Liver (tissue), 7 donors: ENCODE measurements at regions not wholly inside any gene's neighbourhood (a gene's known extent, or its start where the extent isn't known, plus 50 kb on each side); places are given as distances from the start of the nearest gene placed in this dataset.

Source experiments
- DNase-seq: peaks from one replicate; pipeline ENCODE4 v3.0.0-alpha.2; 2017; ENCODE audit warnings: low spot score
- H3K27ac ChIP-seq, 2 donors: one replicate each; pipeline ENCODE4 v1.7.0; 2013; ENCODE audit warnings: inconsistent platforms in 2 of 2, low read length in 2 of 2, control low read depth in 1 of 2, low read depth in 1 of 2, mild to moderate bottlenecking in 1 of 2
- H3K27me3 ChIP-seq, 4 donors: one replicate each; pipeline versions ENCODE4 v1.6.1 to v1.7.0; 2013; ENCODE audit warnings: low read length in 3 of 4, inconsistent platforms in 1 of 4, mild to moderate bottlenecking in 1 of 4, moderate library complexity in 1 of 4; ENCODE audit not compliant: control insufficient read depth in 4 of 4, insufficient read depth in 4 of 4
- H3K36me3 ChIP-seq, 4 donors: one replicate each; pipeline versions ENCODE4 v1.6.1 to v1.7.0; 2013; ENCODE audit warnings: low read length in 3 of 4, mild to moderate bottlenecking in 3 of 4, low read depth in 1 of 4, moderate library complexity in 1 of 4; ENCODE audit not compliant: control insufficient read depth in 4 of 4, insufficient read depth in 3 of 4
- H3K4me1 ChIP-seq, 4 donors: one replicate each; pipeline versions ENCODE4 v1.6.1 to v1.7.0; 2013; ENCODE audit warnings: low read length in 3 of 4, mild to moderate bottlenecking in 3 of 4, moderate library complexity in 1 of 4; ENCODE audit not compliant: control insufficient read depth in 4 of 4, insufficient read depth in 4 of 4
- H3K4me3 ChIP-seq, 3 donors: one replicate each; pipeline versions ENCODE4 v1.6.1 to v1.7.0; 2013; ENCODE audit warnings: low read length in 3 of 3, control low read depth in 1 of 3, low read depth in 1 of 3, mild to moderate bottlenecking in 1 of 3
- H3K9ac ChIP-seq, 2 donors: one replicate each; pipeline ENCODE4 v1.7.0; 2013; ENCODE audit warnings: low read length in 2 of 2, mild to moderate bottlenecking in 2 of 2, moderate library complexity in 2 of 2, control low read depth in 1 of 2, low read depth in 1 of 2
- H3K9me3 ChIP-seq, 4 donors: one replicate each; pipeline versions ENCODE4 v1.6.1 to v1.7.0; 2013; ENCODE audit warnings: low read length in 3 of 4; ENCODE audit not compliant: control insufficient read depth in 4 of 4
- EGR1 ChIP-seq, 2 donors: IDR thresholded peaks; 2 replicates each; pipeline ENCODE4 v1.6.1; 2016 to 2018; ENCODE audit warnings: antibody characterized with exemption in 2 of 2, low read depth in 2 of 2
- FOXA1 ChIP-seq: IDR thresholded peaks from 2 replicates; pipeline ENCODE4 v1.6.1; 2016; ENCODE audit warnings: antibody characterized with exemption
- FOXA2 ChIP-seq: IDR thresholded peaks from 2 replicates; pipeline ENCODE4 v1.6.1; 2016; ENCODE audit warnings: antibody characterized with exemption
- GABPA ChIP-seq, 2 donors: IDR thresholded peaks in 1 of 2; conservative IDR thresholded peaks in 1 of 2; 2 replicates each; pipeline ENCODE4 v1.6.1; 2016; ENCODE audit warnings: antibody characterized with exemption in 2 of 2, mild to moderate bottlenecking in 1 of 2, moderate library complexity in 1 of 2
- HNF4A ChIP-seq, 2 donors: conservative IDR thresholded peaks; 2 replicates each; pipeline ENCODE4 v1.6.1; 2016; ENCODE audit warnings: antibody characterized with exemption in 2 of 2, mild to moderate bottlenecking in 2 of 2
- MAX ChIP-seq: IDR thresholded peaks from 2 replicates; pipeline ENCODE4 v1.6.1; 2016; ENCODE audit warnings: antibody characterized with exemption
- RAD21 ChIP-seq, 2 donors: IDR thresholded peaks; 2 replicates each; pipeline ENCODE4 v1.6.1; 2016; ENCODE audit warnings: antibody characterized with exemption in 2 of 2, mild to moderate bottlenecking in 2 of 2
- REST ChIP-seq: IDR thresholded peaks from 2 replicates; pipeline ENCODE4 v1.6.1; 2016; ENCODE audit warnings: antibody characterized with exemption, mild to moderate bottlenecking
- RXRA ChIP-seq, 2 donors: IDR thresholded peaks; 2 replicates each; pipeline ENCODE4 v1.6.1; 2017 to 2018; ENCODE audit warnings: antibody characterized with exemption in 2 of 2, mild to moderate bottlenecking in 1 of 2
- TAF1 ChIP-seq: conservative IDR thresholded peaks from 2 replicates; pipeline ENCODE4 v1.6.1; 2016; ENCODE audit warnings: antibody characterized with exemption, mild to moderate bottlenecking
- YY1 ChIP-seq: IDR thresholded peaks from 2 replicates; pipeline ENCODE4 v1.6.1; 2016; ENCODE audit warnings: antibody characterized with exemption, mild to moderate bottlenecking
- ZBTB33 ChIP-seq: IDR thresholded peaks from 2 replicates; pipeline ENCODE4 v1.6.1; 2016; ENCODE audit warnings: antibody characterized with exemption
- WGBS: extraction: QIAGEN DNeasy Blood & Tissue Kit; methylation state at CpG from one replicate; pipeline ENCODE4 v1.1.7; 2013; 5-methylcytosine and 5-hydroxymethylcytosine counted together
- donor health status: healthy.
- donor health status: healthy.
- donor health status: healthy.
- donor health status: healthy.

- Histone ChIP-seq H3K36me3 (no peaks in the 10 kb centered on the region), H3K27ac (no peak overlapping the region), H3K27me3 (peaks cover 0 to 4% (median 0%) of the 10 kb centered on the region in 4 donors), H3K9ac (no peak overlapping the region), H3K4me1 (no peaks in the 10 kb centered on the region), H3K4me3 (no peak overlapping the region), H3K9me3 (no peaks in the 10 kb centered on the region)
- 54% methylated on average over 5 of the region's 5 CpGs for WGBS
- DNase-seq = no peak
- TF ChIP-seq GABPA (IDR thresholded peaks at IDR 0.05 in 1 of 2, conservative IDR thresholded peaks at IDR 0.05 in 1 of 2) (no peak), MAX (no peak)
These were observed 276.0 kb downstream of the DMAC1 start for GRCh38 chr9:7523426-7524043.

- Histone ChIP-seq H3K4me1 (no peaks in the 10 kb centered on the region), H3K27ac (no peak overlapping the region), H3K4me3 (no peak overlapping the region), H3K9me3 (no peaks in the 10 kb centered on the region), H3K27me3 (peaks cover 0 to 6% (median 0%) of the 10 kb centered on the region in 4 donors), H3K36me3 (no peaks in the 10 kb centered on the region), H3K9ac (no peak overlapping the region)
- WGBS = 69% methylated on average over 5 of the region's 5 CpGs
- TF ChIP-seq FOXA2 = no peak
- TF ChIP-seq MAX = no peak
- TF ChIP-seq EGR1 (IDR thresholded peaks at IDR 0.05; ENCODE audit: low read depth in 2 of 2) = no peak
- TF ChIP-seq REST = no peak
- no peak for DNase-seq
These were observed 279.2 kb downstream of the DMAC1 start for GRCh38 chr9:7520396-7520795.

GRCh38 chr9:7516376-7516775, 283.2 kb downstream of the DMAC1 start:
- Histone ChIP-seq H3K36me3 (no peaks in the 10 kb centered on the region), H3K4me1 (no peaks in the 10 kb centered on the region), H3K4me3 (no peak overlapping the region), H3K9ac (no peak overlapping the region), H3K27ac (no peak overlapping the region), H3K9me3 (no peaks in the 10 kb centered on the region), H3K27me3 (peaks cover 0 to 10% (median 0%) of the 10 kb centered on the region in 4 donors)
- TF ChIP-seq FOXA2 = no peak
- TF ChIP-seq REST = no peak
- TF ChIP-seq MAX = no peak
- TF ChIP-seq YY1 = no peak
- no peak for TF ChIP-seq TAF1
- TF ChIP-seq RXRA (IDR thresholded peaks at IDR 0.05) = no peak
- TF ChIP-seq HNF4A (conservative IDR thresholded peaks at IDR 0.05) = no peak
- no peak for TF ChIP-seq FOXA1
- no peak for TF ChIP-seq EGR1 (IDR thresholded peaks at IDR 0.05; ENCODE audit: low read depth in 2 of 2)
- no peak for TF ChIP-seq RAD21 (IDR thresholded peaks at IDR 0.05)
- no peak for TF ChIP-seq ZBTB33
- no peak for DNase-seq
- whole genome bisulfite sequencing = 76% methylated on average over 2 of the region's 2 CpGs
